SK-N-SH (cell line): ENCODE measurements at regions not wholly inside any gene's neighbourhood (a gene's known extent, or its start where the extent isn't known, plus 50 kb on each side); places are given as distances from the start of the nearest gene placed in this dataset.

Experiments used
- CTCF ChIA-PET: fragments of 300-600, 350-600 bp; formaldehyde crosslinking; extraction: SDS; loops from one replicate; lab custom pipeline; 2021; lab: Yijun Ruan, JAX
- POLR2A ChIA-PET: fragments of 350-600 bp; sonication (Branson Sonifier 250); formaldehyde crosslinking; extraction: SDS; loops from one replicate; lab custom pipeline; 2020; ENCODE audit warnings: antibody characterized with exemption, inconsistent platforms; lab: Yijun Ruan, JAX
- DNase-seq: peaks from one replicate; pipeline ENCODE4 v3.0.0; 2012
- H2AFZ ChIP-seq: fragments of 200-600 bp; sonication (generic); 2 replicates; pipeline ENCODE4 v1.8.1; 2016; ENCODE audit warnings: antibody characterized with exemption, mild to moderate bottlenecking, low read depth
- H3F3A ChIP-seq: fragments of 200-600 bp; sonication (generic); replicated peaks from 2 replicates; pipeline ENCODE3; 2016; ENCODE audit warnings: antibody characterized with exemption, mild to moderate bottlenecking; ENCODE audit not compliant: insufficient read depth
- H3K27ac ChIP-seq, 2 experiments: fragments of 200-500 bp in 1 of 2; fragments of 200-600 bp in 1 of 2; sonication (Bioruptor generic) in 1 of 2; sonication (generic), shearing (Covaris generic) in 1 of 2; 2 replicates each; pipeline versions ENCODE4 v1.5.1 to v1.6.1; 2014 to 2016; ENCODE audit warnings: low read depth in 2 of 2, inconsistent platforms in 1 of 2, low read length in 1 of 2, mild to moderate bottlenecking in 1 of 2, mixed read lengths in 1 of 2
- H3K27me3 ChIP-seq: fragments of 200-600 bp; sonication (generic), shearing (Covaris generic); 2 replicates; pipeline ENCODE4 v1.6.1; 2016; ENCODE audit warnings: mixed run types; ENCODE audit not compliant: insufficient read depth
- H3K36me3 ChIP-seq, 2 experiments: fragments of 200-500 bp in 1 of 2; fragments of 200-600 bp in 1 of 2; sonication (Bioruptor generic) in 1 of 2; sonication (generic) in 1 of 2; replicated peaks in 1 of 2; 2 replicates each; pipeline versions ENCODE3 to v1.5.1; 2014 to 2016; ENCODE audit warnings: low read length in 1 of 2, mild to moderate bottlenecking in 1 of 2; ENCODE audit not compliant: insufficient read depth in 2 of 2, control insufficient read depth in 1 of 2
- H3K4me1 ChIP-seq, 2 experiments: fragments of 200-500 bp in 1 of 2; fragments of 200-600 bp in 1 of 2; sonication (Bioruptor generic) in 1 of 2; sonication (generic), shearing (Covaris generic) in 1 of 2; 2 replicates each; pipeline versions ENCODE4 v1.5.1 to v1.6.1; 2014 to 2016; ENCODE audit warnings: low read depth in 1 of 2, low read length in 1 of 2, mixed run types in 1 of 2; ENCODE audit not compliant: insufficient read depth in 2 of 2, control insufficient read depth in 1 of 2
- H3K4me2 ChIP-seq: fragments of 200-600 bp; sonication (generic), shearing (Covaris generic); 2 replicates; pipeline ENCODE4 v1.6.1; 2017; ENCODE audit warnings: mixed run types
- H3K4me3 ChIP-seq, 2 experiments: fragments of 200-500 bp in 1 of 2; fragments of 200-600 bp in 1 of 2; sonication (Bioruptor generic) in 1 of 2; sonication (generic), shearing (Covaris generic) in 1 of 2; 2 replicates each; pipeline versions ENCODE4 v1.5.1 to v1.8.1; 2014 to 2016; ENCODE audit warnings: low read depth in 2 of 2, inconsistent platforms in 1 of 2, low read length in 1 of 2, mild to moderate bottlenecking in 1 of 2, mixed read lengths in 1 of 2, moderate library complexity in 1 of 2
- H3K79me2 ChIP-seq: fragments of 200-600 bp; sonication (generic); 2 replicates; pipeline ENCODE4 v1.8.1; 2017; ENCODE audit warnings: mild to moderate bottlenecking; ENCODE audit not compliant: insufficient read depth
- H3K9ac ChIP-seq: fragments of 200-600 bp; sonication (generic); 2 replicates; pipeline ENCODE4 v1.6.1; 2017; ENCODE audit warnings: mixed run types
- H3K9me2 ChIP-seq: fragments of 200-600 bp; sonication (generic); 2 replicates; pipeline ENCODE4 v1.6.1; 2017; ENCODE audit warnings: mixed run types
- H3K9me3 ChIP-seq: fragments of 200-600 bp; sonication (generic); 2 replicates; pipeline ENCODE4 v1.6.1; 2017; ENCODE audit warnings: mixed run types, mild to moderate bottlenecking, moderate library complexity
- H4K20me1 ChIP-seq: fragments of 200-600 bp; sonication (generic); 2 replicates; pipeline ENCODE4 v1.6.1; 2017; ENCODE audit warnings: mild to moderate bottlenecking, mixed run types; ENCODE audit not compliant: insufficient read depth
- CHD2 ChIP-seq: fragments of 150-350 bp; IDR thresholded peaks from 2 replicates; pipeline ENCODE4 v1.6.1; 2018; ENCODE audit warnings: low read length; ENCODE audit not compliant: partially characterized antibody
- EP300 ChIP-seq, 2 experiments: IDR thresholded peaks; 2 replicates each; pipeline versions ENCODE4 v1.4.0 to v1.6.1; 2012; ENCODE audit warnings: borderline replicate concordance in 1 of 2, low read depth in 1 of 2, low read length in 1 of 2
- MXI1 ChIP-seq: IDR thresholded peaks from 2 replicates; pipeline ENCODE4 v1.6.1; 2012; ENCODE audit warnings: mild to moderate bottlenecking, low read depth, low read length, improper control_type of control experiment
- POLR2AphosphoS5 ChIP-seq: IDR thresholded peaks from 2 replicates; pipeline ENCODE4 v1.6.1; 2012; ENCODE audit warnings: low read depth, low read length
- RAD21 ChIP-seq: IDR thresholded peaks from 2 replicates; pipeline ENCODE4 v1.6.1; 2012; ENCODE audit warnings: mild to moderate bottlenecking, low read length
- RXRA ChIP-seq: IDR thresholded peaks from 2 replicates; pipeline ENCODE4 v1.4.0; 2012; ENCODE audit warnings: low read depth, mild to moderate bottlenecking, borderline replicate concordance
- SMC3 ChIP-seq: IDR thresholded peaks from 2 replicates; pipeline ENCODE4 v1.6.1; 2012; ENCODE audit warnings: low read depth, low read length, improper control_type of control experiment
- TEAD4 ChIP-seq: IDR thresholded peaks from 2 replicates; pipeline ENCODE4 v1.4.0; 2012; ENCODE audit warnings: mild to moderate bottlenecking, borderline replicate concordance; ENCODE audit not compliant: insufficient read depth
- WGBS: methylation state at CpG from one replicate; pipeline ENCODE4 v1.1.6; 2017; ENCODE audit warnings: low lambda C conversion rate; 5-methylcytosine and 5-hydroxymethylcytosine counted together
- TF ChIP-seq, protein P1 (sequence below): IDR thresholded peaks from 2 replicates; pipeline ENCODE4 v1.6.1; 2012; ENCODE audit warnings: mild to moderate bottlenecking, low read depth, low read length, moderate library complexity
- TF ChIP-seq, protein P2 (sequence below): fragments of 150-350 bp; IDR thresholded peaks from 2 replicates; pipeline ENCODE4 v1.6.1; 2017; ENCODE audit warnings: antibody characterized with exemption, low read length, low read depth, borderline replicate concordance
- TF ChIP-seq, protein P3 (sequence below): IDR thresholded peaks from 2 replicates; pipeline ENCODE4 v1.4.0; 2012; ENCODE audit warnings: low read depth, borderline replicate concordance
- TF ChIP-seq, protein P4 (sequence below): IDR thresholded peaks from 2 replicates; pipeline ENCODE4; 2012
- TF ChIP-seq, protein P5 (sequence below): fragments of 150-350 bp; IDR thresholded peaks from 2 replicates; pipeline ENCODE4 v1.6.1; 2016; ENCODE audit warnings: mild to moderate bottlenecking, low read depth, low read length
- TF ChIP-seq, protein P6 (sequence below): IDR thresholded peaks from 2 replicates; pipeline ENCODE4 v1.4.0; 2012; ENCODE audit warnings: low read depth

DNA sequence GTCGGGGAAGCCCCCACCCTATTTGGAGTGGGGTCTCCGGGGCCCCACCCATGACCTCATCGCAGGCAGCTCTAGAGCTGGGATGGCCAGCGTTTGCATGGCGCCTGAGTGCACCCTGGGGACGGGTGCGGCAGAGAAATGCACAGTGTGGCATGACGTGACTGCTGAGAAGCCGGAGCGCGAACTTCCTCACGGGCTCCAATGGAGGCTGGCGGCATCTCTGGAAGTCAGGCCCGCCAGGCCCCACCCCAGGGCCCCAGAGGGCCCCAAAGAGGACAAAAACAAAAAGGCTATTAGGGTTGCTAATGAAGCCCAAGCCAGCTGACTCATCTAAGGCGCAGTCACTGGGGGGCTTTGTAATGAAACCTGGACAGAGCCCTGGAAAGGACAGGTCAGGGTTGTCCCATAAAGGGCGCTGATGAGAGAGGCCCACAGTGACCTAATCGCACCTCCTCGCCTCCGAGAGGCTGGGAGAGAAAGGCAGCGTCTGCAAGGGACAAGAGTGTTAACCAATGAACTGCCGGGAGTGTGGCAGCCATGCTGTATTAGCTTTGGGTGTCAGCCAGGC is 86.0 kb upstream of the C1QTNF7 start (continued):
- TF ChIP-seq, protein P1, sequence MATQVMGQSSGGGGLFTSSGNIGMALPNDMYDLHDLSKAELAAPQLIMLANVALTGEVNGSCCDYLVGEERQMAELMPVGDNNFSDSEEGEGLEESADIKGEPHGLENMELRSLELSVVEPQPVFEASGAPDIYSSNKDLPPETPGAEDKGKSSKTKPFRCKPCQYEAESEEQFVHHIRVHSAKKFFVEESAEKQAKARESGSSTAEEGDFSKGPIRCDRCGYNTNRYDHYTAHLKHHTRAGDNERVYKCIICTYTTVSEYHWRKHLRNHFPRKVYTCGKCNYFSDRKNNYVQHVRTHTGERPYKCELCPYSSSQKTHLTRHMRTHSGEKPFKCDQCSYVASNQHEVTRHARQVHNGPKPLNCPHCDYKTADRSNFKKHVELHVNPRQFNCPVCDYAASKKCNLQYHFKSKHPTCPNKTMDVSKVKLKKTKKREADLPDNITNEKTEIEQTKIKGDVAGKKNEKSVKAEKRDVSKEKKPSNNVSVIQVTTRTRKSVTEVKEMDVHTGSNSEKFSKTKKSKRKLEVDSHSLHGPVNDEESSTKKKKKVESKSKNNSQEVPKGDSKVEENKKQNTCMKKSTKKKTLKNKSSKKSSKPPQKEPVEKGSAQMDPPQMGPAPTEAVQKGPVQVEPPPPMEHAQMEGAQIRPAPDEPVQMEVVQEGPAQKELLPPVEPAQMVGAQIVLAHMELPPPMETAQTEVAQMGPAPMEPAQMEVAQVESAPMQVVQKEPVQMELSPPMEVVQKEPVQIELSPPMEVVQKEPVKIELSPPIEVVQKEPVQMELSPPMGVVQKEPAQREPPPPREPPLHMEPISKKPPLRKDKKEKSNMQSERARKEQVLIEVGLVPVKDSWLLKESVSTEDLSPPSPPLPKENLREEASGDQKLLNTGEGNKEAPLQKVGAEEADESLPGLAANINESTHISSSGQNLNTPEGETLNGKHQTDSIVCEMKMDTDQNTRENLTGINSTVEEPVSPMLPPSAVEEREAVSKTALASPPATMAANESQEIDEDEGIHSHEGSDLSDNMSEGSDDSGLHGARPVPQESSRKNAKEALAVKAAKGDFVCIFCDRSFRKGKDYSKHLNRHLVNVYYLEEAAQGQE, result no peak
- TF ChIP-seq CHD2, result no peak

DNA sequence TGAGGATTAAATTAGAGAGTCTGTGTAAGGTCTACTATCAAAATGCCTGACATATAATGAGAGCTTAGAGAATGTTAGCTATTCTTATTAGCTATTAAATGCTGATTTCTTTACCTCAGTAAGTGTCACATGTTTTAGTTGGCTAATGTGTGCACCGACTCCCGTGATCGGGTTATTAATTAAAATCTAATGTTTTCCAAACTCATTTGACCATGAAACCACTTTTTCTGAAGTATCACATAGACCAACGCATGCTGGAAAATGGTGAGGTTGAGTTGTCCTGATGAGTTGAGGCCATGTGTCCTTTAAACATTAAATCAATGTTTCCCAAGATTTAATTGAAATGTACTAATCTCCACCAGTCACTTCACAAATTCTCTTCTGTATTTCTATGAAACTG is 84.8 kb upstream of the C1QTNF7 start:
- H3K4me3 ChIP-seq, result no peak overlapping the region
- ChIA-PET CTCF (interaction anchor here (1.7 to 1.9 kb wide), 2 partner anchors 16 to 114 kb away, joined by 5 read pairs; no protein-coding TSS in a partner anchor), POLR2A (interaction anchor here (0.5 kb wide), 1 partner anchor 57 kb away, joined by 3 read pairs; no protein-coding TSS in a partner anchor)
- no peak overlapping the region for H3K9ac ChIP-seq
- no peak for DNase-seq
- no peak overlapping the region for H2AFZ ChIP-seq
- WGBS, result 91% methylated on average over 4 of the region's 4 CpGs
- no peak overlapping the region for H3K27ac ChIP-seq
- H3K4me1 ChIP-seq, result no peaks in the 10 kb centered on the region; a peak in 2 of 4 replicates
- no peaks in the 10 kb centered on the region for H4K20me1 ChIP-seq
- H3K9me3 ChIP-seq, result no peaks in the 10 kb centered on the region
- H3K36me3 ChIP-seq, result no peaks in the 10 kb centered on the region
- no peaks in the 10 kb centered on the region for H3K79me2 ChIP-seq
- H3K27me3 ChIP-seq, result no peaks in the 10 kb centered on the region
- no peaks in the 10 kb centered on the region for H3K9me2 ChIP-seq
- no peaks in the 10 kb centered on the region for H3F3A ChIP-seq
- H3K4me2 ChIP-seq, result no peak overlapping the region
- TF ChIP-seq, protein P2, sequence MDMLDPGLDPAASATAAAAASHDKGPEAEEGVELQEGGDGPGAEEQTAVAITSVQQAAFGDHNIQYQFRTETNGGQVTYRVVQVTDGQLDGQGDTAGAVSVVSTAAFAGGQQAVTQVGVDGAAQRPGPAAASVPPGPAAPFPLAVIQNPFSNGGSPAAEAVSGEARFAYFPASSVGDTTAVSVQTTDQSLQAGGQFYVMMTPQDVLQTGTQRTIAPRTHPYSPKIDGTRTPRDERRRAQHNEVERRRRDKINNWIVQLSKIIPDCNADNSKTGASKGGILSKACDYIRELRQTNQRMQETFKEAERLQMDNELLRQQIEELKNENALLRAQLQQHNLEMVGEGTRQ, result no peak
- TF ChIP-seq, protein P1, result no peak
- TF ChIP-seq, protein P3, sequence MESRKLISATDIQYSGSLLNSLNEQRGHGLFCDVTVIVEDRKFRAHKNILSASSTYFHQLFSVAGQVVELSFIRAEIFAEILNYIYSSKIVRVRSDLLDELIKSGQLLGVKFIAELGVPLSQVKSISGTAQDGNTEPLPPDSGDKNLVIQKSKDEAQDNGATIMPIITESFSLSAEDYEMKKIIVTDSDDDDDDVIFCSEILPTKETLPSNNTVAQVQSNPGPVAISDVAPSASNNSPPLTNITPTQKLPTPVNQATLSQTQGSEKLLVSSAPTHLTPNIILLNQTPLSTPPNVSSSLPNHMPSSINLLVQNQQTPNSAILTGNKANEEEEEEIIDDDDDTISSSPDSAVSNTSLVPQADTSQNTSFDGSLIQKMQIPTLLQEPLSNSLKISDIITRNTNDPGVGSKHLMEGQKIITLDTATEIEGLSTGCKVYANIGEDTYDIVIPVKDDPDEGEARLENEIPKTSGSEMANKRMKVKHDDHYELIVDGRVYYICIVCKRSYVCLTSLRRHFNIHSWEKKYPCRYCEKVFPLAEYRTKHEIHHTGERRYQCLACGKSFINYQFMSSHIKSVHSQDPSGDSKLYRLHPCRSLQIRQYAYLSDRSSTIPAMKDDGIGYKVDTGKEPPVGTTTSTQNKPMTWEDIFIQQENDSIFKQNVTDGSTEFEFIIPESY, result no peak
- no peak for TF ChIP-seq MXI1
- no peak for TF ChIP-seq POLR2AphosphoS5
- TF ChIP-seq TEAD4, result no peak
- TF ChIP-seq CHD2, result no peak
- TF ChIP-seq EP300 (IDR thresholded peaks at IDR 0.05; ENCODE audit: borderline replicate concordance in 1 of 2, low read depth in 1 of 2, low read length in 1 of 2), result no peak
- TF ChIP-seq RXRA, result no peak
- TF ChIP-seq SMC3, result no peak
- TF ChIP-seq, protein P4, sequence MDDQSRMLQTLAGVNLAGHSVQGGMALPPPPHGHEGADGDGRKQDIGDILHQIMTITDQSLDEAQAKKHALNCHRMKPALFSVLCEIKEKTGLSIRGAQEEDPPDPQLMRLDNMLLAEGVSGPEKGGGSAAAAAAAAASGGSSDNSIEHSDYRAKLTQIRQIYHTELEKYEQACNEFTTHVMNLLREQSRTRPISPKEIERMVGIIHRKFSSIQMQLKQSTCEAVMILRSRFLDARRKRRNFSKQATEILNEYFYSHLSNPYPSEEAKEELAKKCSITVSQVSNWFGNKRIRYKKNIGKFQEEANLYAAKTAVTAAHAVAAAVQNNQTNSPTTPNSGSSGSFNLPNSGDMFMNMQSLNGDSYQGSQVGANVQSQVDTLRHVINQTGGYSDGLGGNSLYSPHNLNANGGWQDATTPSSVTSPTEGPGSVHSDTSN, result no peak
- TF ChIP-seq, protein P5, sequence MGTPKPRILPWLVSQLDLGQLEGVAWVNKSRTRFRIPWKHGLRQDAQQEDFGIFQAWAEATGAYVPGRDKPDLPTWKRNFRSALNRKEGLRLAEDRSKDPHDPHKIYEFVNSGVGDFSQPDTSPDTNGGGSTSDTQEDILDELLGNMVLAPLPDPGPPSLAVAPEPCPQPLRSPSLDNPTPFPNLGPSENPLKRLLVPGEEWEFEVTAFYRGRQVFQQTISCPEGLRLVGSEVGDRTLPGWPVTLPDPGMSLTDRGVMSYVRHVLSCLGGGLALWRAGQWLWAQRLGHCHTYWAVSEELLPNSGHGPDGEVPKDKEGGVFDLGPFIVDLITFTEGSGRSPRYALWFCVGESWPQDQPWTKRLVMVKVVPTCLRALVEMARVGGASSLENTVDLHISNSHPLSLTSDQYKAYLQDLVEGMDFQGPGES, result no peak
- TF ChIP-seq, protein P6, sequence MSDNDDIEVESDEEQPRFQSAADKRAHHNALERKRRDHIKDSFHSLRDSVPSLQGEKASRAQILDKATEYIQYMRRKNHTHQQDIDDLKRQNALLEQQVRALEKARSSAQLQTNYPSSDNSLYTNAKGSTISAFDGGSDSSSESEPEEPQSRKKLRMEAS, result no peak
- no peak for TF ChIP-seq RAD21
